Uterus (tissue), 2 donors: ENCODE measurements at regions not wholly inside any gene's neighbourhood (a gene's known extent, or its start where the extent isn't known, plus 50 kb on each side); places are given as distances from the start of the nearest gene placed in this dataset.

ENCODE experiments used
- POLR2A ChIP-seq, 2 donors: fragments of 450-650 bp; IDR thresholded peaks; one replicate each; pipeline ENCODE4 v1.6.1; 2016; ENCODE audit warnings: antibody characterized with exemption in 2 of 2, mild to moderate bottlenecking in 1 of 2, moderate library complexity in 1 of 2
- TF ChIP-seq, protein P1 (sequence below), 4 experiments: fragments of 200-600 bp in 2 of 4; fragments of 450-650 bp in 2 of 4; sonication (generic) in 2 of 4; IDR thresholded peaks; one replicate each; pipeline ENCODE4 v1.5.1; 2016 to 2019; ENCODE audit warnings: antibody characterized with exemption in 4 of 4, mild to moderate bottlenecking in 2 of 4, moderate library complexity in 1 of 4

- TF ChIP-seq, protein P1, sequence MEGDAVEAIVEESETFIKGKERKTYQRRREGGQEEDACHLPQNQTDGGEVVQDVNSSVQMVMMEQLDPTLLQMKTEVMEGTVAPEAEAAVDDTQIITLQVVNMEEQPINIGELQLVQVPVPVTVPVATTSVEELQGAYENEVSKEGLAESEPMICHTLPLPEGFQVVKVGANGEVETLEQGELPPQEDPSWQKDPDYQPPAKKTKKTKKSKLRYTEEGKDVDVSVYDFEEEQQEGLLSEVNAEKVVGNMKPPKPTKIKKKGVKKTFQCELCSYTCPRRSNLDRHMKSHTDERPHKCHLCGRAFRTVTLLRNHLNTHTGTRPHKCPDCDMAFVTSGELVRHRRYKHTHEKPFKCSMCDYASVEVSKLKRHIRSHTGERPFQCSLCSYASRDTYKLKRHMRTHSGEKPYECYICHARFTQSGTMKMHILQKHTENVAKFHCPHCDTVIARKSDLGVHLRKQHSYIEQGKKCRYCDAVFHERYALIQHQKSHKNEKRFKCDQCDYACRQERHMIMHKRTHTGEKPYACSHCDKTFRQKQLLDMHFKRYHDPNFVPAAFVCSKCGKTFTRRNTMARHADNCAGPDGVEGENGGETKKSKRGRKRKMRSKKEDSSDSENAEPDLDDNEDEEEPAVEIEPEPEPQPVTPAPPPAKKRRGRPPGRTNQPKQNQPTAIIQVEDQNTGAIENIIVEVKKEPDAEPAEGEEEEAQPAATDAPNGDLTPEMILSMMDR (IDR thresholded peaks at IDR 0.05), result no peak
- no peak for TF ChIP-seq POLR2A (IDR thresholded peaks at IDR 0.05)
Observed at GRCh38 chr2:82158150-82158549, 1853.6 kb upstream of the LRRTM1 start.
